ENCODE measurements at regions not wholly inside any gene's neighbourhood (a gene's known extent, or its start where the extent isn't known, plus 50 kb on each side); places are given as distances from the start of the nearest gene placed in this dataset.
"Not testable (repeated sequence)": the region's sequence is repeated elsewhere in the genome, so short reads cannot be mapped to it uniquely, and the experiment has no call there.

DNA sequence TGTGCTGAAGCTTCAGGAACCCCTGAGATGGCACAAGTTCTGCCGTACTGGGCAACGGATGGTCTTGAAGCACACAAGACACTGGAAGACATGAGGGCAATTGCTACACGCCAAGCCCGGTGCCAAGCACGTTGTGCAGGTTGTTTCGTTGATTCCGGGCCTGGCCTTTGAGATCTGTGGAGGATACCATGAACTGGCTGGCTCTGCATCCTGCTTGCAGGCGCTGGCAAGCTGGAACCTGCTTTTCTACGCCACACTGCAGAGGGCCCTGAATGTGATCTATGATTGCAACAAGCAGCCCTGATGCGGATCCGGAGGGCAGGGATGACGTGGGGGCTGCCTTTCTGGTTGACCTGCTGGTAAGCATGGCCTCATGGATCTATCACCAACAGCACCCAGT is 262.5 kb upstream of the ATP10A start:
- no peaks in the 10 kb centered on the region for H3K27me3 Mint-ChIP-seq
- H3K36me3 Mint-ChIP-seq: no peaks in the 10 kb centered on the region
- H3K27ac Mint-ChIP-seq: no peak overlapping the region
- H3K9me3 Mint-ChIP-seq: no peaks in the 10 kb centered on the region
- no peaks in the 10 kb centered on the region for H3K4me1 Mint-ChIP-seq
- no peak overlapping the region for H3K4me3 Mint-ChIP-seq

DNA sequence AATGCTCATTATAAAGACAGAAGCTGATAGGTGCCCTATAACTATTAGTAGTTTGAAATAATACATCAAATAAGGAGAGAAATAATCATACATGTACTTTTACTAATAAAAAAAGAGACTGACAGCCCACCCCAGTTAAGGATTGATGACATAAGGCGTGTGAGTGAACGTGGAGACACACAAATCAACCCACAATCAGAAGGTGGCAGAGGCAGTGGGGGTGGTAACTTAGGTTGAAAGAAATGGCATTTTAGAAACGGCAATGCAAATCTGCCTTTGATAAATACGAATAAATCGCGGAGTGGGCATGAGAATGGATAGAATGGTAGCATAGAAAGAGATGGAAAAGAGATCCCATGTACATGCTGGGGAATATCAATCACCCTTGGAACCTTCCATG is 256.2 kb upstream of the ATP10A start:
- H3K9me3 Mint-ChIP-seq: peaks cover 0 to 3% (median 0%) of the 10 kb centered on the region in 3 donors
- peaks cover 0 to 2% (median 0%) of the 10 kb centered on the region in 3 donors for H3K4me1 Mint-ChIP-seq
- H3K4me3 Mint-ChIP-seq: no peak overlapping the region
- no peaks in the 10 kb centered on the region for H3K27me3 Mint-ChIP-seq
- H3K27ac Mint-ChIP-seq: peak overlapping the region in 1 of 3 donors; percentile 21
- no peaks in the 10 kb centered on the region for H3K36me3 Mint-ChIP-seq

DNA sequence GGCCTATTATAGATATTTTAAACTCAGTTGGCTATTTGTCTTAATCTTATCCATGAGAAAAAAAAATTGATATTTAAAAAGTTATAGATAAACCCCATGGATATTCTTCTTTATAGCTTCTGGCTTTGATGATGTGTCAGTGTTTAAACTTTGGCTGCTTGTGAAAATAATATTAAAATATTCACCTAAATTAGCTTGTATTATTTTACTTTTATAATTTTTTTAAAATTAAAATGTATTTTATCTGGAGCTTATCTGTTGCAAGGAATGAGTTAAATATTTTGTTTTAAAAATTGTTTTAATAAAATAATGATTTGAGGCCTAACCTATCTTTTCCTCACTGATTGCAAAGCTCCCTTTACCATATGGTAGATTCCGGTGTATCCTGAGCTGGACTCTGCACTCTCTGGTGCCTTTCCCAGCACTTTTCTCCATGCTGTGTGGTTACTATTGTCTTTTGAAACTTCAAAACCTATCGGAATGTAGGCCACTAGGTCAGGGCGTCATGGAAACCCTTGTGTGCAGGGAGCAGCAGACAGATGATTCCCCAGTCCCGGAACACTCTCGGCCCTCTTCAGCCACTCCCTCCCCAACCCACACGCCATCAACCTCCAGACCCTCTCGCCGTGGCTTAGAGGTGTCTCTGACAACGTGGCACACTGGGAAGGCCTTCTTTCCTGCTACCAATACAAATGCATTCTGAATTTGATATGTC is 252.3 kb upstream of the ATP10A start:
- Mint-ChIP-seq H3K36me3 (no peaks in the 10 kb centered on the region), H3K27ac (no peak overlapping the region), H3K9me3 (peaks cover 0 to 8% (median 0%) of the 10 kb centered on the region in 3 donors), H3K27me3 (no peaks in the 10 kb centered on the region), H3K4me1 (peaks cover 0 to 2% (median 0%) of the 10 kb centered on the region in 3 donors), H3K4me3 (no peak overlapping the region)

DNA sequence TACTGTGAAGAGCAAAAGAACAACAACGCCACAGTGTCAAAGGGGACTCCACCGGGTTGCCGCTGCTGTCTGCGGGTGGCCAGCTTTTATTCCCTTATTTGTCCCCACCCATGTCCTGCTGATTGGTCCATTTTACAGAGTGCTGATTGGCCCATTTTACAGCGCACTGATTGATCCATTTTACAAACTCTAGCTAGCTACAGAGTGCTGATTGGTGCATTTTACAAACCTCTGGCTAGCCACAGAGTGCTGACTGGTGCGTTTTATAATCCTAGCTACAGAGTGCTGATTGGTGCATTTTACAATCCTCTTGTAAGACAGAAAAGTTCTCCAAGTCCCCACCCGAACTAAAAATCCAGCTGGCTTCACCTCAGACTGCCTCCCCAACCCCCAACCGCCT is 251.0 kb upstream of the ATP10A start:
- H3K9me3 Mint-ChIP-seq, H3K4me1 Mint-ChIP-seq: not testable (repeated sequence)

DNA sequence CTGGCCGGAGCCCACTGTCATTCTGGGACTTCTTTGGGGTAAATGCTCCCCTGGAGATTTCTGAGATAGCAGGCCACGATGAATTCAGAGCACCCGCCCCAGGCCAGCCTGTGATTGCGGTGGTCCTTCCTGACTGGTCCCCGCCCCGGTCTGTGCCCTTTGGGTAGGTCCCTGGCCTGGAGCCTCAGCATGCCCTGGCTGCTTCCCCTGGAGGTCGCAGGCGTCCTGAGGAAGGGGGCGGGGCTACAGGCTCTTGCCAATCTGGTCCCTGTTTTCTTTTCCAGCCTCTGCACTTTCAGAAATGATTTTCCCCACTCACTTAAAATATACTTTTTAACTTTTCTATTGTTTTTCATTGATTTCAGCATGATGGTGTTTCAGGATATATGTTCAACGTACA is 250.2 kb upstream of the ATP10A start:
- peaks cover 0 to 2% (median 0%) of the 10 kb centered on the region in 3 donors for H3K4me1 Mint-ChIP-seq
- no peak overlapping the region for H3K4me3 Mint-ChIP-seq
- H3K27me3 Mint-ChIP-seq: no peaks in the 10 kb centered on the region
- peaks cover 3% of the 10 kb centered on the region for H3K36me3 Mint-ChIP-seq
- peaks cover 0 to 8% (median 0%) of the 10 kb centered on the region in 3 donors for H3K9me3 Mint-ChIP-seq
- H3K27ac Mint-ChIP-seq: no peak overlapping the region

More for the DNA sequence above, 251.0 kb upstream of the ATP10A start:
- H3K36me3 Mint-ChIP-seq, H3K27me3 Mint-ChIP-seq, H3K4me3 Mint-ChIP-seq, H3K27ac Mint-ChIP-seq: not testable (repeated sequence)

DNA sequence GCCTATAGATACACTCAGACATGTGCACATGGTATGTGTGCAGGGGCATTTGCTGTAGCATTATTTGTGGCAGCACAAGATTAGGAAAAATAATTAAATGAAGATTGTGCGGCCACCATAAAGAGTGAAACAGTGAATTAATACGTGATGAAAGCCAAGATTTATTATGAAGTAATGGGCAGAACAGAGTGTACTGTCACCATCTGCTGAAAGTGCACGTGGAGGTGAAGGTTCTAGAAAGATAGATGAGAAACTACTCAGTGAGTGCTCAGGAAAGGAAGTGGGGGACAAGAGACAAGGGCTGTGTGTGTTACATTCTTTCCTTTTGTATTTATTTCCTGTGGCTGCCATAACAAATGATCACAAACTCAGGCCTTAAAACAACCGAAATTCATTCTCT is 246.1 kb upstream of the ATP10A start:
- Mint-ChIP-seq H3K9me3 (peaks cover 0 to 7% (median 1%) of the 10 kb centered on the region in 3 donors), H3K36me3 (peaks cover 3% of the 10 kb centered on the region), H3K4me1 (no peaks in the 10 kb centered on the region), H3K27me3 (no peaks in the 10 kb centered on the region), H3K27ac (no peak overlapping the region), H3K4me3 (no peak overlapping the region)

DNA sequence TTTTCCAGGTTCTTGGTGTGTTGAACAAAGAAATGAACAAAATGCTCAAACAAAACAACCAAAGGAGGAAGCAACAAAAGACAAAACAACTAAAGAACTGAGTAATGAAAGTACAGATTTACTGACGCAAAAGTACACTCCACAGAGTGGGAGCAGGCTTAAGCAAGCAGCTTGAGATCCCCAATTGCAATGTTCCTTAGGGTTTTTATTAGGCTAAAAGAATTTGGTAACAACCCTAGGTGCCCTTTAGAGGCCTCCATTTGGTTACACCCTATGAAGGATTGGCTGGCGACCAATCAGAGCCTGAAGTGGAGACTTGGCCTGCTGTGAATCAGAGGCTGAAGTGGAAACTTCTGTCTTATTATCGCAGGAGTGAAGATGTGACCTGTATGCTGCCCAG is 243.4 kb upstream of the ATP10A start:
- H3K9me3 Mint-ChIP-seq: peaks cover 0 to 4% (median 1%) of the 10 kb centered on the region in 3 donors
- H3K27ac Mint-ChIP-seq: no peak overlapping the region
- H3K4me1 Mint-ChIP-seq: no peaks in the 10 kb centered on the region
- H3K4me3 Mint-ChIP-seq: no peak overlapping the region
- no peaks in the 10 kb centered on the region for H3K27me3 Mint-ChIP-seq
- peaks cover 3% of the 10 kb centered on the region for H3K36me3 Mint-ChIP-seq

DNA sequence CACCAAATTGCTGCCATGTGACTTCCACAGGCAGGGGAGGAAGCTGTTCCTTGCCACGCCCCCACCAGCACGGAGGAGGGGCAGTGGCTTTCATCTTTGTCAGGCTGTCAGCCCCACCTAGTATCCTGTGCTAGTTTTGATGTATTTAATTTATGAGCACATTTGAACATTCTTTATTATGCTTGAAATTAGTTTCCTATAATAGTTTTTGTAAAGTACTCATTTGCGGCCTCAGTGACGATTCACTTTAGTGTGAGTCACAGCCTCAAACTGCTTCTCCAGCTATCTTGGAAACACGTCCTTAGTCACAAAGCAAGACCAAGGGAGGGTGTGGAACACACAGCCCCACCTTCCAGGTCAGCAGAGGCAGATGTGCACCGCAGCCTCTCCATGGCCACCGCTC is 239.9 kb upstream of the ATP10A start:
- H3K27ac Mint-ChIP-seq: no peak overlapping the region
- H3K4me1 Mint-ChIP-seq: no peaks in the 10 kb centered on the region
- H3K36me3 Mint-ChIP-seq: no peaks in the 10 kb centered on the region
- H3K4me3 Mint-ChIP-seq: no peak overlapping the region
- H3K9me3 Mint-ChIP-seq: peaks cover 0 to 4% (median 1%) of the 10 kb centered on the region in 3 donors
- no peaks in the 10 kb centered on the region for H3K27me3 Mint-ChIP-seq

DNA sequence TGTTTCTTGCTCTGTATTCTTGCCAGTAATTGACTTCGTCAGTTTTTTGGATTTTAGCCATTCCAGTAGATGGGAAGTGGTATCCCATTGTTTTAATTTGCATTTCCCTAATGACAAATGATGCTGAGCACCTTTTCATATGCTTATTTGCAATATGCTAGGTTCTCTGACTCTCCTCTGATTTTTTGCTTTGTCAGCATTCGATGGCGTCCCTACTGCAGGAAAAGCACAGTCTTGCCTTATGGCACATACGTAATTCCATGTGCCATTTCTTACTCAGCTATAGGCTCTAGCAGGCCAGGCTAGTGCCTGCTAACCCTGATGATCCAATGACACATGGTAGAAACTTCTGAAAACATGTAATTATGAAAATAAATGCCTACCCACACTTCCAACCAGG is 239.2 kb upstream of the ATP10A start:
- H3K27me3 Mint-ChIP-seq: no peaks in the 10 kb centered on the region
- H3K9me3 Mint-ChIP-seq: peaks cover 0 to 6% (median 1%) of the 10 kb centered on the region in 3 donors
- H3K4me3 Mint-ChIP-seq: no peak overlapping the region
- no peak overlapping the region for H3K27ac Mint-ChIP-seq
- no peaks in the 10 kb centered on the region for H3K4me1 Mint-ChIP-seq
- no peaks in the 10 kb centered on the region for H3K36me3 Mint-ChIP-seq

DNA sequence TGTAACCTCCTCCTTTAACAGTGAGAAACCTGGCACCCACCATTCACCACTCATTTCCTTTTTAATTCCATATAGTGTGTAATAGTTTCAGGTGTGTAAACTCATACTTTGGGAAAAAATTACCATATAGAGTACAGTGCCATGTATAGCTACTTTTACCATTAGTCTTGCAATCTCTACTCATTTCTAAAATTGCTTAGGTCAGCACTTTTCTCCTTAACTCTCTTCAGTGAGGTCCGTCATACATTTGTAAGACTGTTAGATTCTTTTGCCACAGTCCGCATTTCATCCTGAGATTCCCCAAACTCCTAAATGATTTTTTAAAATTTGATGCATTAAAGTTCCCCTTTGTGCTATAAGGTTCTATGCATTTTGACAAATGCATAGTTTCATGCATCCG is 238.3 kb upstream of the ATP10A start:
- Mint-ChIP-seq H3K27me3 (no peaks in the 10 kb centered on the region), H3K4me1 (no peaks in the 10 kb centered on the region), H3K9me3 (peaks cover 0 to 7% (median 0%) of the 10 kb centered on the region in 3 donors), H3K36me3 (no peaks in the 10 kb centered on the region), H3K27ac (no peak overlapping the region), H3K4me3 (no peak overlapping the region)

DNA sequence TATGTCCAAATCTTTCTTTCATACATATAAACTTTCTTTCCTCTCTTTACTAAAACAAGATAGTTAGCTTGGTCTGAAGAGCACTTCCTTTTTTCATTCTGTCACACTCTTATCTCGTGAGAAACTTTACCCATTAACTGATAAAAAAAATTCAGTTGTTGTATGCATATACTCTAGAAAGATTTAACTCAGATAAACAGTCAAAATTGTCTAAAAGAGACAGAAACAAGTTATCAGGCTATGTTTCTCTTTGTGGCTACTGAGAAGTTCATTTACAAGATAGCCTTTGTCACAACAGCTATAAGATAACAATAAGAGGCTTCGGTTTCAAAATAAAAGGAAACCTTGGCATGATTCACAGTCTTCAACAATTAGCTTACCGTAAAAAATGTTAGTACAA is 235.7 kb upstream of the ATP10A start:
- peaks cover 0 to 7% (median 0%) of the 10 kb centered on the region in 3 donors for H3K9me3 Mint-ChIP-seq
- no peak overlapping the region for H3K27ac Mint-ChIP-seq
- H3K4me1 Mint-ChIP-seq: no peaks in the 10 kb centered on the region
- H3K4me3 Mint-ChIP-seq: no peak overlapping the region
- H3K27me3 Mint-ChIP-seq: no peaks in the 10 kb centered on the region
- H3K36me3 Mint-ChIP-seq: peaks cover 3% of the 10 kb centered on the region

DNA sequence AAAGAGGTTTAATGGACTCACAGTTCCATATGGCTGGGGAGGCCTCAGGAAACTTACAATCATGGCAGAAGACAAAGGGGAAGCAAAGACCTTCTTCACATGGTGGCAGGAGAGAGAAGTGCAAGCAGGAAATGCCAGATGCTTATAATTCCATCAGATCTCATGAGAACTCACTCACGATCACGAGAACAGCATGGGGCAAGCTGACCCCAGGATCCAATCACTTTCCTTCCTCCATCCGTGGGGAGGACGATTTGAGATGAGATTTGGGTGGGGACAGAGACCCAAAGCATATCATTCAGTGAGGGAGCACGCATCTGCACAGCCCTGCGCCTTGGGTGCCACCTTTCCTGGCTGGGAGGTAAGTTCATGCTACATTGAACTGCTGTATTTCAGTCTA is 234.1 kb upstream of the ATP10A start:
- Mint-ChIP-seq H3K36me3 (peaks cover 3% of the 10 kb centered on the region), H3K4me1 (peaks cover 0 to 2% (median 0%) of the 10 kb centered on the region in 3 donors), H3K27me3 (peaks cover 1% of the 10 kb centered on the region), H3K27ac (no peak overlapping the region), H3K9me3 (peaks cover 0 to 7% (median 0%) of the 10 kb centered on the region in 3 donors), H3K4me3 (no peak overlapping the region)

DNA sequence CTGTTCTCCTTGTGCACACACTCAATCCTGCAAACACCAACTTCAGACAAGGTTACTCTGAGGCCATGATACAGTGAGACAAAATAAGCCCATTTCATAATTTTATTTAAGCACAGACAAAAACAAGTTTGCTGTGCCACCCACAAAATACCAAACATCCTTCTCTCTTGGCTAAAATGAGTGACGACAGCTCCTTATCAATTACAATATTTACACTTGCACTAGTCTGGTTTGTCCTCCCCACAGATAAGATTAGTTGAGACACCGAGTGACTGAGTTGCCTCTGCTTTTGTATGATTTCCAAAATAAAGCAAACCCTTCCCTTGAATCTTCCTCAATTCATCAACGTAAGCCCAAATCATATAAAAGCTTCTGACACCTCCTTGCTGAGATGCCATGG is 233.5 kb upstream of the ATP10A start:
- Mint-ChIP-seq H3K36me3 (peaks cover 3% of the 10 kb centered on the region), H3K4me1 (peaks cover 0 to 2% (median 0%) of the 10 kb centered on the region in 3 donors), H3K27ac (no peak overlapping the region), H3K9me3 (peaks cover 0 to 7% (median 0%) of the 10 kb centered on the region in 3 donors), H3K4me3 (peak overlapping the region in 1 of 4 donors; percentile 28), H3K27me3 (peaks cover 1% of the 10 kb centered on the region)

DNA sequence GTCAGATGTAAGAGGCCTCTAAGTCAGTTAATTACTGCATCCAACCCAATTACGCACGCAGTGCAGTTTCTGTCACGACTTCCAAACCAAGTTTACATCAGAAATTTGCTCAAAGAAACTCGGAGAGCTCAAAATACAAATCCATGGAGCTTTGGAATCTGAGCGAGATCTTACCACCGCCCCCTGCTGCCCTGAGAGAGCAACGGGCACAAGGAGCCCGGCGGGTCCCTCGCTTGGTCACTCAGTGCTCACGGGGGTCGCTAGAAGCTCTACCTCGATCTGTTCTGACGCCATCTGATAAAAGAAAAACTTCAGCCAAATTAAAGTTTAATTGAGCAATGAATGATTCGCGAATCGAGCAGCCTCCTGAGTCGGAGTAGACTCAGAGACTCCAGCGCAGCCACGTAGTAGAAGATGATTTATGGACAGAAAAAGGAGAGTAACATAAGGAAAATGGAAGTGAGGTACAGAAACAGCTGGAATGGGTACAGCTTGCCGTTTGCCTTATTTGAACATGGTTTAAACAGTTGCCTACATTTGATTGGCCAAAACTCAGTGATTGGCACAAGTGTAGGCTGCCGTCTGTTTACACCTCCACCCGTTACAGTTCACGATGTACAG is 232.7 kb upstream of the ATP10A start:
- no peak overlapping the region for H3K27ac Mint-ChIP-seq
- no peak overlapping the region for H3K4me3 Mint-ChIP-seq
- peaks cover 3% of the 10 kb centered on the region for H3K27me3 Mint-ChIP-seq
- H3K36me3 Mint-ChIP-seq: peaks cover 3% of the 10 kb centered on the region
- peaks cover 0 to 2% (median 0%) of the 10 kb centered on the region in 3 donors for H3K4me1 Mint-ChIP-seq
- peaks cover 0 to 7% (median 0%) of the 10 kb centered on the region in 3 donors for H3K9me3 Mint-ChIP-seq

DNA sequence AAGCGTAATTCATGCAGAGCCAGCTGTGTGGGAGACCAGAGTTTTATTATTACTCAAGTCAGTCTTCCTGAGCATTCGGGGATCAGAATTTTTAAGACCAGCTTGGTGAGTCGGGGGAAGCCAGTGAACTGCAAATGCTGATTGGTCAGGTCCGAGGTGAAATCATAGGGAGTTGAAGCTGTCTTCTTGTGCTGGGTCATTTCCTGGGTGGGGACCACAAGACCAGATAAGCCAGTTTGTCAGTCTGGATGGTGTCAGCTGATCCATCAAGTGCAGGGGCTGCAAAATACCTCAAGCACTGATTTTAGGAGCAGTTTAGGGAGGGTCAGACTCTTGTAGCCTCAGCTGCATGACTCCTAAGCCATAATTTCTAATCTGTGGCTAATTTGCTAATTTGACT is 228.1 kb upstream of the ATP10A start:
- Mint-ChIP-seq H3K27me3 (peaks cover 3% of the 10 kb centered on the region), H3K4me3 (no peak overlapping the region), H3K27ac (no peak overlapping the region), H3K36me3 (peaks cover 4% of the 10 kb centered on the region), H3K9me3 (peaks cover 0 to 2% (median 0%) of the 10 kb centered on the region in 3 donors), H3K4me1 (peaks cover 0 to 2% (median 0%) of the 10 kb centered on the region in 3 donors)

DNA sequence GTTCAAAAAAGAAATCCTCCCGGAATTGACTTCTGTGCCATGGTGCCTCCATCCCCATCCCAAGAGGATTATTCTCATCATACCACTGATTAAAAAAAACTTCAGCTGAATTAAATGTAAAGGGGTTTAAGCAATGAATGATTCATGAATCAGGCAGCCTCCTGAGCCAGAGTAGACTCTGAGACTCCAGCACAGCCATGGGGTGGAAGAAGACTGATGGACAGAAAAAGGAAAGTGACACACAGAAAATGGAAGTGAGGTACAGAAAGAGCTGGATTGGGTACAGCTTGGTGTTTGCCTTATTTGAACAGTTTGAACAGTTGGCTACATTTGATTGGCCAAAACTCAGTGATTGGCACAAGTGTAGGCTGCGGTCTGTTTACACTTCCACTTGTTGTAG is 224.8 kb upstream of the ATP10A start:
- H3K36me3 Mint-ChIP-seq: peaks cover 1% of the 10 kb centered on the region
- no peaks in the 10 kb centered on the region for H3K9me3 Mint-ChIP-seq
- no peak overlapping the region for H3K4me3 Mint-ChIP-seq
- no peak overlapping the region for H3K27ac Mint-ChIP-seq
- H3K4me1 Mint-ChIP-seq: peaks cover 0 to 2% (median 2%) of the 10 kb centered on the region in 3 donors
- peaks cover 3% of the 10 kb centered on the region for H3K27me3 Mint-ChIP-seq

Measured in IgD-negative memory B cell (primary cell).